NCI-H2107 (cell line): ENCODE measurements at regions not wholly inside any gene's neighbourhood (a gene's known extent, or its start where the extent isn't known, plus 50 kb on each side); places are given as distances from the start of the nearest gene placed in this dataset.

Experiments
- DNase-seq: peaks from one replicate; lab custom pipeline; 2025; lab: John Stamatoyannopoulos, UW

- DNase-seq: no peak
These were observed 242.1 kb upstream of the PWP1 start for GRCh38 chr12:107443320-107444090.

GRCh38 chr12:107444771-107445170 lies 240.8 kb upstream of the PWP1 start:
- no peak for DNase-seq

GRCh38 chr12:107446476-107446875 lies 239.1 kb upstream of the PWP1 start:
- DNase-seq: no peak

GRCh38 chr12:107447336-107447735 lies 238.3 kb upstream of the PWP1 start:
- DNase-seq: no peak

- DNase-seq: no peak
These were observed 237.4 kb upstream of the PWP1 start for GRCh38 chr12:107448198-107448597.

GRCh38 chr12:107449891-107450290 lies 235.7 kb upstream of the PWP1 start:
- DNase-seq: no peak

- DNase-seq: no peak
These were observed 235.1 kb upstream of the PWP1 start for GRCh38 chr12:107450541-107450940.

- no peak for DNase-seq
These were observed 234.4 kb upstream of the PWP1 start for GRCh38 chr12:107451246-107451645.

- DNase-seq: no peak
These were observed 231.3 kb upstream of the PWP1 start for GRCh38 chr12:107454109-107454830.

GRCh38 chr12:107457362-107457935 lies 228.2 kb upstream of the PWP1 start:
- no peak for DNase-seq

- no peak for DNase-seq
These were observed 227.4 kb upstream of the PWP1 start for GRCh38 chr12:107458163-107458562.

GRCh38 chr12:107458990-107459389 lies 226.6 kb upstream of the PWP1 start:
- DNase-seq: no peak

GRCh38 chr12:107459641-107460040 lies 226.0 kb upstream of the PWP1 start:
- DNase-seq: no peak

GRCh38 chr12:107461222-107461975 lies 224.2 kb upstream of the PWP1 start:
- no peak for DNase-seq

GRCh38 chr12:107462428-107463332 lies 222.9 kb upstream of the PWP1 start:
- DNase-seq: no peak

- DNase-seq: no peak
These were observed 221.0 kb upstream of the PWP1 start for GRCh38 chr12:107464644-107465043.

- no peak for DNase-seq
These were observed 220.0 kb upstream of the PWP1 start for GRCh38 chr12:107465625-107466024.

GRCh38 chr12:107467716-107468115 lies 217.9 kb upstream of the PWP1 start:
- no peak for DNase-seq

- DNase-seq: no peak
These were observed 217.4 kb upstream of the PWP1 start for GRCh38 chr12:107468182-107468581.

- DNase-seq: no peak
These were observed 216.6 kb upstream of the PWP1 start for GRCh38 chr12:107469011-107469410.

- DNase-seq: no peak
These were observed 215.0 kb upstream of the PWP1 start for GRCh38 chr12:107470645-107471044.
